K562 (cell line): ENCODE measurements at regions not wholly inside any gene's neighbourhood (a gene's known extent, or its start where the extent isn't known, plus 50 kb on each side); places are given as distances from the start of the nearest gene placed in this dataset.

Experiments used
- ATAC-seq: fragments of 200-7000 bp; cut with Tn5 transposase; 3 replicates; pipeline ENCODE4 v1.9.1; 2020; ENCODE audit warnings: moderate library complexity
- BruUV-seq: library from RNA; stranded (reverse); fragments of 400-500 nt; replicated peaks from 2 replicates; lab custom pipeline; 2021; lab: Mats Ljungman, UMichigan
- CTCF ChIA-PET: fragments of 300-600 bp; formaldehyde crosslinking; extraction: SDS; loops from one replicate; lab custom pipeline; 2021; ENCODE audit warnings: low intra/inter-chr PET ratio; lab: Yijun Ruan, JAX
- POLR2A ChIA-PET: fragments of 300-600, 350-650 bp; sonication (Branson Sonifier 250); formaldehyde crosslinking; extraction: SDS; loops from one replicate; lab custom pipeline; 2021; ENCODE audit warnings: antibody characterized with exemption, inconsistent platforms; lab: Yijun Ruan, JAX
- DNase-seq, 4 experiments: peaks; one replicate each; pipeline versions ENCODE4 v3.0.0 to v3.0.0-alpha.2; 2011 to 2018; ENCODE audit warnings: low spot score in 3 of 4, mixed read lengths in 3 of 4; ENCODE audit errors: extremely low read depth in 1 of 4
- FAIRE-seq: peaks from 2 replicates; lab custom pipeline; 2011; peaks lifted over from hg19 to GRCh38; lab: Jason Lieb, UNC
- H2AFZ ChIP-seq: 2 replicates; pipeline ENCODE4 v1.6.0; 2011; ENCODE audit warnings: low read depth, low read length, control low read depth, inconsistent platforms
- H3K27ac ChIP-seq: fragments of 200-600 bp; 3 replicates; pipeline ENCODE4 v1.8.0; 2011; ENCODE audit warnings: low read depth, mild to moderate bottlenecking, control low read depth, inconsistent platforms, low read length, moderate library complexity, mixed read lengths; ENCODE audit errors: extremely low read depth
- H3K27me3 ChIP-seq, 2 experiments: fragments of 300-600 bp in 1 of 2; 2 replicates in 1 of 2; 3 replicates in 1 of 2; pipeline versions ENCODE4 v1.6.0 to v1.8.0; 2011; ENCODE audit warnings: inconsistent platforms in 2 of 2, low read length in 2 of 2, mild to moderate bottlenecking in 1 of 2, mixed read lengths in 1 of 2, moderate library complexity in 1 of 2; ENCODE audit not compliant: control insufficient read depth in 2 of 2, insufficient read depth in 2 of 2
- H3K36me3 ChIP-seq: fragments of 300-600 bp; 3 replicates; pipeline ENCODE4 v1.8.0; 2011; ENCODE audit warnings: mild to moderate bottlenecking, low read length, inconsistent platforms; ENCODE audit not compliant: control insufficient read depth, insufficient read depth
- H3K4me1 ChIP-seq, 2 experiments: fragments of 200-600 bp in 1 of 2; replicated peaks in 1 of 2; 2 replicates in 1 of 2; 3 replicates in 1 of 2; pipeline versions ENCODE4 v1.5.1 to v1.8.0; 2011; ENCODE audit warnings: inconsistent platforms in 2 of 2, low read length in 2 of 2, mild to moderate bottlenecking in 1 of 2, mixed read lengths in 1 of 2, moderate library complexity in 1 of 2; ENCODE audit not compliant: control insufficient read depth in 2 of 2, insufficient read depth in 2 of 2
- H3K4me2 ChIP-seq: 2 replicates; pipeline ENCODE4 v1.6.1; 2011; ENCODE audit warnings: low read length, control low read depth, inconsistent platforms, mixed read lengths; ENCODE audit not compliant: insufficient read depth
- H3K4me3 ChIP-seq: fragments of 200-600 bp; sonication (generic), shearing (Covaris generic); 2 replicates; pipeline ENCODE4 v1.5.1; 2016; ENCODE audit warnings: control low read depth, inconsistent platforms
- H3K79me2 ChIP-seq: fragments of 200-600 bp; 3 replicates; pipeline ENCODE4 v1.8.0; 2011; ENCODE audit warnings: low read length, inconsistent platforms; ENCODE audit not compliant: control insufficient read depth, insufficient read depth
- H3K9ac ChIP-seq, 2 experiments: 2 replicates each; pipeline versions ENCODE4 v1.6.0 to v1.6.1; 2011; ENCODE audit warnings: low read depth in 2 of 2, low read length in 2 of 2, control low read depth in 1 of 2, inconsistent platforms in 1 of 2, mild to moderate bottlenecking in 1 of 2, mixed read lengths in 1 of 2; ENCODE audit not compliant: insufficient read depth in 1 of 2
- H3K9me1 ChIP-seq: one replicate; pipeline ENCODE4 v1.6.0; 2011; ENCODE audit warnings: inconsistent platforms, mild to moderate bottlenecking, low read length, moderate library complexity; ENCODE audit not compliant: control insufficient read depth, insufficient read depth
- H3K9me3 ChIP-seq: replicated peaks from 2 replicates; pipeline ENCODE4 v1.5.1; 2011; ENCODE audit warnings: low read depth, low read length, inconsistent platforms; ENCODE audit not compliant: control insufficient read depth, insufficient read depth
- H4K20me1 ChIP-seq: replicated peaks from 2 replicates; pipeline ENCODE4 v1.6.1; 2011; ENCODE audit warnings: low read length, inconsistent platforms, mixed read lengths; ENCODE audit not compliant: control insufficient read depth, insufficient read depth
- ILK ChIP-seq: fragments of 450-650 bp; IDR thresholded peaks from 2 replicates; pipeline ENCODE4 v1.6.1; 2016; ENCODE audit warnings: missing genetic modification characterization, low read depth, mild to moderate bottlenecking, missing compliant biosample characterization, moderate library complexity, borderline replicate concordance
- MAFK ChIP-seq: IDR thresholded peaks from 2 replicates; pipeline ENCODE4 v1.6.1; 2011; ENCODE audit warnings: low read length, improper control_type of control experiment
- MBD2 ChIP-seq: sonication (generic); IDR thresholded peaks from 2 replicates; pipeline ENCODE4 v1.6.1; 2016; ENCODE audit warnings: low read depth, borderline replicate concordance
- PURB ChIP-seq: sonication (generic); formaldehyde crosslinking; IDR thresholded peaks from 2 replicates; pipeline ENCODE4 v1.9.0; 2021; ENCODE audit warnings: low read depth, mild to moderate bottlenecking, missing genetic modification reagents
- STAG1 ChIP-seq: sonication (generic); formaldehyde crosslinking; IDR thresholded peaks from 2 replicates; pipeline ENCODE4 v1.5.0; 2020; ENCODE audit warnings: missing genetic modification reagents, borderline replicate concordance
- ZBTB5 ChIP-seq: fragments of 450-650 bp; IDR thresholded peaks from 2 replicates; pipeline ENCODE4 v1.6.1; 2017; ENCODE audit warnings: antibody characterized with exemption
- ZFP91 ChIP-seq: sonication (generic); formaldehyde crosslinking; IDR thresholded peaks from 2 replicates; pipeline ENCODE4 v1.8.0; 2022; ENCODE audit warnings: mild to moderate bottlenecking, missing genetic modification reagents
- ZNF3 ChIP-seq: fragments of 250-450 bp; sonication (Bioruptor Pico); IDR thresholded peaks from 2 replicates; pipeline ENCODE4 v1.5.0; 2021; ENCODE audit warnings: mild to moderate bottlenecking, moderate library complexity
- WGBS: fragments of 100-300 bp; shearing (Covaris generic); methylation state at CpG from one replicate; pipeline ENCODE4 v1.1.6; 2016; ENCODE audit warnings: low coverage, mixed read lengths; ENCODE audit not compliant: insufficient coverage; ENCODE audit errors: missing lambda C conversion rate; 5-methylcytosine and 5-hydroxymethylcytosine counted together
- in situ Hi-C: fragments of 300-500 bp; cut with MboI; formaldehyde crosslinking; loops from 4 replicates; pipeline ENCODE4 v1.15.0; 2018; ENCODE audit warnings: inconsistent platforms, mixed read lengths
- intact Hi-C: fragments of 100-400 bp; cut with micrococcal nuclease; formaldehyde crosslinking; loops from 2 replicates; pipeline ENCODE4 v1.14.2; 2022

GRCh38 chr4:81838586-81838985 is 366.9 kb upstream of the RASGEF1B start:
- TF ChIP-seq ZBTB5: no peak
- TF ChIP-seq ZFP91 (CRISPR knock-in tag): no peak
- no peak for TF ChIP-seq ZNF3
- TF ChIP-seq PURB (CRISPR knock-in tag): no peak
- TF ChIP-seq STAG1: no peak
- TF ChIP-seq ILK (tag): no peak
- no peak for TF ChIP-seq MAFK
- TF ChIP-seq MBD2: no peak
- Histone ChIP-seq H3K4me3 (no peak overlapping the region), H3K4me2 (no peak overlapping the region), H3K9me1 (no peaks in the 10 kb centered on the region), H2AFZ (no peak overlapping the region), H4K20me1 (no peaks in the 10 kb centered on the region), H3K36me3 (no peaks in the 10 kb centered on the region), H3K27ac (no peak overlapping the region), H3K9me3 (no peaks in the 10 kb centered on the region), H3K4me1 (no peaks in the 10 kb centered on the region), H3K27me3 (no peaks in the 10 kb centered on the region), H3K9ac (no peak overlapping the region), H3K79me2 (no peaks in the 10 kb centered on the region)
- in situ Hi-C loops (loop anchor here (10.0 kb wide), 1 partner anchor 424 kb away; no protein-coding TSS in a partner anchor), intact Hi-C loops (no loop called here)
- DNase-seq (no peak), ATAC-seq (no peak), FAIRE-seq (no peak)
- ChIA-PET CTCF (no interaction called here), POLR2A (no interaction called here)
- 18% methylated on average over 2 of the region's 2 CpGs for WGBS
- no TSS peak for BruUV-seq
